WTC11 (cell line): ENCODE measurements at regions not wholly inside any gene's neighbourhood (a gene's known extent, or its start where the extent isn't known, plus 50 kb on each side); places are given as distances from the start of the nearest gene placed in this dataset.
A peak's percentile ranks its signal among the peaks of the same experiment; 100 is the strongest.

Experiments used
- ATAC-seq: fragments of 200-7000 bp; cut with Tn5 transposase; 2 replicates; pipeline ENCODE4 v1.10.0; 2021; ENCODE audit warnings: mild to moderate bottlenecking, moderate library complexity
- CTCF ChIA-PET: fragments of 300-600 bp; sonication (Branson Sonifier 250); formaldehyde crosslinking; loops from one replicate; lab custom pipeline; 2021; ENCODE audit warnings: antibody characterized with exemption; lab: Charles Lee
- POLR2A ChIA-PET: fragments of 350-600 bp; sonication (Branson Sonifier 250); formaldehyde crosslinking; loops from one replicate; lab custom pipeline; 2021; ENCODE audit warnings: antibody characterized with exemption; lab: Charles Lee
- DNase-seq: peaks from one replicate; pipeline ENCODE4 v3.0.0; 2021; ENCODE audit warnings: low spot score
- H3K27ac Mint-ChIP-seq: 2 replicates; pipeline ENCODE4 v1.8.0; 2021; ENCODE audit warnings: mixed read lengths
- H3K27me3 Mint-ChIP-seq: 2 replicates; pipeline ENCODE4 v1.8.0; 2021; ENCODE audit warnings: low read depth, mild to moderate bottlenecking, moderate library complexity, mixed read lengths
- H3K36me3 Mint-ChIP-seq: 2 replicates; pipeline ENCODE4 v1.8.0; 2021; ENCODE audit warnings: mixed read lengths
- H3K4me1 Mint-ChIP-seq: 2 replicates; pipeline ENCODE4 v1.8.0; 2022; ENCODE audit warnings: mixed read lengths
- H3K4me3 Mint-ChIP-seq: 2 replicates; pipeline ENCODE4 v1.8.0; 2021; ENCODE audit warnings: mild to moderate bottlenecking, moderate library complexity, mixed read lengths
- H3K9me3 Mint-ChIP-seq: 2 replicates; pipeline ENCODE4 v1.8.0; 2021; ENCODE audit warnings: mixed read lengths
- ARID4B ChIP-seq: sonication (generic); formaldehyde crosslinking; IDR thresholded peaks from 2 replicates; pipeline ENCODE4 v1.8.0; 2023; ENCODE audit warnings: missing genetic modification reagents, mild to moderate bottlenecking, borderline replicate concordance
- ATF2 ChIP-seq: sonication (generic); formaldehyde crosslinking; IDR thresholded peaks from 2 replicates; pipeline ENCODE4 v1.8.1; 2022; ENCODE audit warnings: low read depth, missing genetic modification reagents, borderline replicate concordance
- FOXP4 ChIP-seq: sonication (generic); formaldehyde crosslinking; IDR thresholded peaks from 2 replicates; pipeline ENCODE4 v1.8.0; 2022; ENCODE audit warnings: mild to moderate bottlenecking, missing genetic modification reagents
- IRF2 ChIP-seq: sonication (generic); formaldehyde crosslinking; IDR thresholded peaks from 2 replicates; pipeline ENCODE4 v1.8.0; 2022; ENCODE audit warnings: low read depth, missing genetic modification reagents, borderline replicate concordance
- MXD4 ChIP-seq: fragments of 250-450 bp; sonication (Bioruptor Pico); IDR thresholded peaks from 2 replicates; pipeline ENCODE4 v1.8.0; 2021; ENCODE audit warnings: mild to moderate bottlenecking, moderate library complexity, borderline replicate concordance
- MYBL2 ChIP-seq: sonication (generic); formaldehyde crosslinking; IDR thresholded peaks from 2 replicates; pipeline ENCODE4 v1.8.1; 2023; ENCODE audit warnings: mild to moderate bottlenecking, moderate library complexity, missing genetic modification reagents
- SMAD3 ChIP-seq: sonication (generic); formaldehyde crosslinking; IDR thresholded peaks from 2 replicates; pipeline ENCODE4 v1.8.0; 2022; ENCODE audit warnings: missing genetic modification reagents, mild to moderate bottlenecking, borderline replicate concordance
- SOX15 ChIP-seq: fragments of 250-450 bp; sonication (Bioruptor Pico); IDR thresholded peaks from 2 replicates; pipeline ENCODE4 v1.9.0; 2021; ENCODE audit warnings: mild to moderate bottlenecking
- TCF7 ChIP-seq: sonication (generic); formaldehyde crosslinking; IDR thresholded peaks from 2 replicates; pipeline ENCODE4 v1.8.0; 2022; ENCODE audit warnings: mild to moderate bottlenecking, low read depth, missing genetic modification reagents, moderate library complexity
- ZNF263 ChIP-seq: sonication (generic); formaldehyde crosslinking; IDR thresholded peaks from 2 replicates; pipeline ENCODE4 v1.8.1; 2022; ENCODE audit warnings: low read depth, mild to moderate bottlenecking, moderate library complexity, missing genetic modification reagents
- ZNF317 ChIP-seq: sonication (generic); formaldehyde crosslinking; IDR thresholded peaks from 2 replicates; pipeline ENCODE4 v1.8.1; 2023; ENCODE audit warnings: low read depth, mild to moderate bottlenecking, moderate library complexity, missing genetic modification reagents, borderline replicate concordance
- ZNF671 ChIP-seq: fragments of 250-450 bp; sonication (Bioruptor Pico); IDR thresholded peaks from 2 replicates; pipeline ENCODE4 v1.8.0; 2021; ENCODE audit warnings: mild to moderate bottlenecking
- TF ChIP-seq, protein P1 (sequence below): sonication (generic); formaldehyde crosslinking; IDR thresholded peaks from 2 replicates; pipeline ENCODE4 v1.8.1; 2022; ENCODE audit warnings: missing genetic modification reagents, borderline replicate concordance
- TF ChIP-seq, protein P2 (sequence below): fragments of 250-450 bp; sonication (Bioruptor Pico); IDR thresholded peaks from 2 replicates; pipeline ENCODE4 v1.9.0; 2021; ENCODE audit warnings: mild to moderate bottlenecking

DNA sequence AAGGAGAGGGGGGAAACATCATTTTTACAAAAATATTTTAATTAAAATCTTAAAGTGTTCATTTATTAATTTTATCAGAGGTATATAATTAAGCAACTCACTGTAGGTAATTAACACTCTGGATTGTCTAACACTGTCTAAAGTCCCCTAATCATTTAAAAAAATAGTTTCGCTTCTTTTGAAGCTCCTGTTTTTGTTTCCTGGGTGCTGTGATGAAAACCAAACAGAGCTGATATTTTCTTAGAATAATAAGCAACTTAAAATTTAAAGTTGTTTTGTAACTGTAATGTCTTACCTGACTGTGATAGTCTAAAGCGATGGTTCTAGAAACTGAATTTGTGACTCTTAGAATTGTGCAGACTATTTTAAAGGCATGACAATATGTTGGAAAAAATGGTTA is 961.0 kb downstream of the GATA3 start (continued):
- TF ChIP-seq, protein P1, sequence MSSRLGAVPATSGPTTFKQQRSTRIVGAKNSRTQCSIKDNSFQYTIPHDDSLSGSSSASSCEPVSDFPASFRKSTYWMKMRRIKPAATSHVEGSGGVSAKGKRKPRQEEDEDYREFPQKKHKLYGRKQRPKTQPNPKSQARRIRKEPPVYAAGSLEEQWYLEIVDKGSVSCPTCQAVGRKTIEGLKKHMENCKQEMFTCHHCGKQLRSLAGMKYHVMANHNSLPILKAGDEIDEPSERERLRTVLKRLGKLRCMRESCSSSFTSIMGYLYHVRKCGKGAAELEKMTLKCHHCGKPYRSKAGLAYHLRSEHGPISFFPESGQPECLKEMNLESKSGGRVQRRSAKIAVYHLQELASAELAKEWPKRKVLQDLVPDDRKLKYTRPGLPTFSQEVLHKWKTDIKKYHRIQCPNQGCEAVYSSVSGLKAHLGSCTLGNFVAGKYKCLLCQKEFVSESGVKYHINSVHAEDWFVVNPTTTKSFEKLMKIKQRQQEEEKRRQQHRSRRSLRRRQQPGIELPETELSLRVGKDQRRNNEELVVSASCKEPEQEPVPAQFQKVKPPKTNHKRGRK (CRISPR knock-in tag) = no peak
- TF ChIP-seq IRF2 (CRISPR knock-in tag) = no peak
- no peak for TF ChIP-seq SMAD3 (CRISPR knock-in tag)
- TF ChIP-seq MYBL2 (CRISPR knock-in tag) = no peak
- TF ChIP-seq TCF7 (CRISPR knock-in tag) = no peak
- TF ChIP-seq, protein P2, sequence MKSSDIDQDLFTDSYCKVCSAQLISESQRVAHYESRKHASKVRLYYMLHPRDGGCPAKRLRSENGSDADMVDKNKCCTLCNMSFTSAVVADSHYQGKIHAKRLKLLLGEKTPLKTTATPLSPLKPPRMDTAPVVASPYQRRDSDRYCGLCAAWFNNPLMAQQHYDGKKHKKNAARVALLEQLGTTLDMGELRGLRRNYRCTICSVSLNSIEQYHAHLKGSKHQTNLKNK (CRISPR knock-in tag) = no peak
- TF ChIP-seq SOX15 (CRISPR knock-in tag) = no peak

GRCh38 chr10:9016930-9017329 is 962.4 kb downstream of the GATA3 start:
- H3K4me3 Mint-ChIP-seq = no peak overlapping the region
- no peak overlapping the region for H3K27ac Mint-ChIP-seq
- POLR2A ChIA-PET = no interaction called here
- H3K9me3 Mint-ChIP-seq = no peaks in the 10 kb centered on the region
- no peak; the same call in 1 of the 2 replicates for ATAC-seq
- TF ChIP-seq ZNF671 (CRISPR knock-in tag) = no peak
- TF ChIP-seq ZNF263 = peak; percentile 36; the same call in 1 of the 2 replicates
- TF ChIP-seq, all 79 proteins: peak for 1
- CTCF ChIA-PET = no interaction called here
- Mint-ChIP-seq H3K36me3 (no peaks in the 10 kb centered on the region), H3K27me3 (no peaks in the 10 kb centered on the region), H3K4me1 (peaks cover 12% of the 10 kb centered on the region)
- DNase-seq = no peak

GRCh38 chr10:9018195-9019173 is 964.0 kb downstream of the GATA3 start:
- H3K36me3 Mint-ChIP-seq = no peaks in the 10 kb centered on the region
- CTCF ChIA-PET = no interaction called here
- peaks cover 12% of the 10 kb centered on the region for H3K4me1 Mint-ChIP-seq
- POLR2A ChIA-PET = no interaction called here
- DNase-seq = no peak
- no peak overlapping the region for H3K4me3 Mint-ChIP-seq
- no peaks in the 10 kb centered on the region for H3K27me3 Mint-ChIP-seq
- H3K9me3 Mint-ChIP-seq = no peaks in the 10 kb centered on the region
- ATAC-seq = no peak
- TF ChIP-seq ARID4B (CRISPR knock-in tag) (no peak), ZNF317 (no peak), FOXP4 (CRISPR knock-in tag) (no peak), ATF2 (CRISPR knock-in tag) (no peak), MXD4 (CRISPR knock-in tag) (no peak), MYBL2 (CRISPR knock-in tag) (no peak)
- no peak overlapping the region for H3K27ac Mint-ChIP-seq
